WTC11 (cell line): ENCODE measurements at regions not wholly inside any gene's neighbourhood (a gene's known extent, or its start where the extent isn't known, plus 50 kb on each side); places are given as distances from the start of the nearest gene placed in this dataset.

ENCODE experiments used
- ATAC-seq: fragments of 200-7000 bp; cut with Tn5 transposase; 2 replicates; pipeline ENCODE4 v1.10.0; 2021; ENCODE audit warnings: mild to moderate bottlenecking, moderate library complexity
- CTCF ChIA-PET: fragments of 300-600 bp; sonication (Branson Sonifier 250); formaldehyde crosslinking; loops from one replicate; lab custom pipeline; 2021; ENCODE audit warnings: antibody characterized with exemption; lab: Charles Lee
- POLR2A ChIA-PET: fragments of 350-600 bp; sonication (Branson Sonifier 250); formaldehyde crosslinking; loops from one replicate; lab custom pipeline; 2021; ENCODE audit warnings: antibody characterized with exemption; lab: Charles Lee
- DNase-seq: peaks from one replicate; pipeline ENCODE4 v3.0.0; 2021; ENCODE audit warnings: low spot score
- H3K27ac Mint-ChIP-seq: 2 replicates; pipeline ENCODE4 v1.8.0; 2021; ENCODE audit warnings: mixed read lengths
- H3K27me3 Mint-ChIP-seq: 2 replicates; pipeline ENCODE4 v1.8.0; 2021; ENCODE audit warnings: low read depth, mild to moderate bottlenecking, moderate library complexity, mixed read lengths
- H3K36me3 Mint-ChIP-seq: 2 replicates; pipeline ENCODE4 v1.8.0; 2021; ENCODE audit warnings: mixed read lengths
- H3K4me1 Mint-ChIP-seq: 2 replicates; pipeline ENCODE4 v1.8.0; 2022; ENCODE audit warnings: mixed read lengths
- H3K4me3 Mint-ChIP-seq: 2 replicates; pipeline ENCODE4 v1.8.0; 2021; ENCODE audit warnings: mild to moderate bottlenecking, moderate library complexity, mixed read lengths
- H3K9me3 Mint-ChIP-seq: 2 replicates; pipeline ENCODE4 v1.8.0; 2021; ENCODE audit warnings: mixed read lengths
- CREB1 ChIP-seq: sonication (generic); formaldehyde crosslinking; IDR thresholded peaks from 2 replicates; pipeline ENCODE4 v1.8.0; 2023; ENCODE audit warnings: mild to moderate bottlenecking, missing genetic modification reagents
- ETV6 ChIP-seq: sonication (generic); formaldehyde crosslinking; IDR thresholded peaks from 2 replicates; pipeline ENCODE4 v1.8.1; 2022; ENCODE audit warnings: mild to moderate bottlenecking, missing genetic modification reagents
- GABPB1 ChIP-seq: sonication (generic); formaldehyde crosslinking; IDR thresholded peaks from 2 replicates; pipeline ENCODE4 v1.8.1; 2023; ENCODE audit warnings: mild to moderate bottlenecking, missing genetic modification reagents
- GRHL2 ChIP-seq: fragments of 250-450 bp; sonication (Bioruptor Pico); IDR thresholded peaks from 2 replicates; pipeline ENCODE4 v1.8.0; 2022; ENCODE audit warnings: mild to moderate bottlenecking, moderate library complexity; ENCODE audit not compliant: insufficient replicate concordance, severe bottlenecking
- KAT7 ChIP-seq: sonication (generic); formaldehyde crosslinking; IDR thresholded peaks from 2 replicates; pipeline ENCODE4 v1.8.1; 2023; ENCODE audit warnings: missing genetic modification reagents, mild to moderate bottlenecking, borderline replicate concordance
- MYBL2 ChIP-seq: sonication (generic); formaldehyde crosslinking; IDR thresholded peaks from 2 replicates; pipeline ENCODE4 v1.8.1; 2023; ENCODE audit warnings: mild to moderate bottlenecking, moderate library complexity, missing genetic modification reagents
- NFATC4 ChIP-seq: fragments of 250-450 bp; sonication (Bioruptor Pico); IDR thresholded peaks from 2 replicates; pipeline ENCODE4 v1.9.0; 2021; ENCODE audit warnings: mild to moderate bottlenecking
- NFE2L1 ChIP-seq: sonication (generic); formaldehyde crosslinking; IDR thresholded peaks from 2 replicates; pipeline ENCODE4 v1.8.1; 2023; ENCODE audit warnings: missing genetic modification reagents
- RELA ChIP-seq: sonication (generic); formaldehyde crosslinking; IDR thresholded peaks from 2 replicates; pipeline ENCODE4 v1.8.1; 2022; ENCODE audit warnings: missing genetic modification reagents, mild to moderate bottlenecking, borderline replicate concordance
- SMAD3 ChIP-seq: sonication (generic); formaldehyde crosslinking; IDR thresholded peaks from 2 replicates; pipeline ENCODE4 v1.8.0; 2022; ENCODE audit warnings: missing genetic modification reagents, mild to moderate bottlenecking, borderline replicate concordance
- SMAD4 ChIP-seq: sonication (generic); formaldehyde crosslinking; IDR thresholded peaks from 2 replicates; pipeline ENCODE4 v1.8.0; 2022; ENCODE audit warnings: mild to moderate bottlenecking, missing genetic modification reagents
- TP53 ChIP-seq: sonication (generic); formaldehyde crosslinking; IDR thresholded peaks from 2 replicates; pipeline ENCODE4 v1.8.1; 2023; ENCODE audit warnings: mild to moderate bottlenecking, missing genetic modification reagents
- ZNF423 ChIP-seq: fragments of 250-450 bp; sonication (Bioruptor Pico); IDR thresholded peaks from 2 replicates; pipeline ENCODE4 v2.1.2; 2022; ENCODE audit warnings: mild to moderate bottlenecking, moderate library complexity
- TF ChIP-seq, protein P1 (sequence below): sonication (generic); formaldehyde crosslinking; IDR thresholded peaks from 2 replicates; pipeline ENCODE4 v1.8.1; 2022; ENCODE audit warnings: mild to moderate bottlenecking, missing genetic modification reagents, moderate library complexity, borderline replicate concordance
- TF ChIP-seq, protein P2 (sequence below): sonication (generic); formaldehyde crosslinking; IDR thresholded peaks from 2 replicates; pipeline ENCODE4 v1.8.0; 2022; ENCODE audit warnings: mild to moderate bottlenecking, missing genetic modification reagents
- TF ChIP-seq, protein P3 (sequence below): fragments of 250-450 bp; sonication (Bioruptor Pico); IDR thresholded peaks from 2 replicates; pipeline ENCODE4 v2.1.2; 2022; ENCODE audit warnings: mild to moderate bottlenecking, moderate library complexity
- TF ChIP-seq, protein P4 (sequence below): sonication (generic); formaldehyde crosslinking; IDR thresholded peaks from 2 replicates; pipeline ENCODE4 v1.8.0; 2022; ENCODE audit warnings: mild to moderate bottlenecking, missing genetic modification reagents
- TF ChIP-seq, protein P5 (sequence below): sonication (generic); formaldehyde crosslinking; IDR thresholded peaks from 2 replicates; pipeline ENCODE4 v1.8.1; 2023; ENCODE audit warnings: mild to moderate bottlenecking, missing genetic modification reagents, borderline replicate concordance
- TF ChIP-seq, protein P6 (sequence below): fragments of 250-450 bp; sonication (Bioruptor Pico); IDR thresholded peaks from 2 replicates; pipeline ENCODE4 v1.9.0; 2021; ENCODE audit warnings: mild to moderate bottlenecking, borderline replicate concordance
- TF ChIP-seq, protein P7 (sequence below): sonication (generic); formaldehyde crosslinking; IDR thresholded peaks from 2 replicates; pipeline ENCODE4 v1.8.1; 2023; ENCODE audit warnings: mild to moderate bottlenecking, missing genetic modification reagents, moderate library complexity

DNA sequence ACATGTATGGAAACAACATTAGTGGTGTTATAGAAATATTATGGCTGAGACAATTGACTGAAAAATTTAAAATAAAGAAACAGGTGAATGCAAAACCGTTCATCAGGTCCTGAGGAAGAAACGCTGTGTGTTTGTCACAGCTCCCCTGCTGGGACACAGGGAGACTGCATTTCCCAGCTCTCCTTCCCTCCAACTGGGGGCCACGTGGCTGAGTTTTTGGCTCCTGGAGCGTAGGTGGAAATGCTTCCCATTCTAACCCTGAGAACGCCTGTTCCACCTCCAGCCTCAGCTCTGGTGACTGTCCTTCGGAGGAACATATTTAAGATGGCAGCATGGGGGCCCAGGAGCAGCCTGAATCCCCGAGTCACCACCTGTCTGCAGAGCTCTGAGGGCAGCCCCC lies 398.6 kb downstream of the BRD1 start (continued):
- TF ChIP-seq GABPB1 (CRISPR knock-in tag) (no peak), NFATC4 (CRISPR knock-in tag) (no peak)

DNA sequence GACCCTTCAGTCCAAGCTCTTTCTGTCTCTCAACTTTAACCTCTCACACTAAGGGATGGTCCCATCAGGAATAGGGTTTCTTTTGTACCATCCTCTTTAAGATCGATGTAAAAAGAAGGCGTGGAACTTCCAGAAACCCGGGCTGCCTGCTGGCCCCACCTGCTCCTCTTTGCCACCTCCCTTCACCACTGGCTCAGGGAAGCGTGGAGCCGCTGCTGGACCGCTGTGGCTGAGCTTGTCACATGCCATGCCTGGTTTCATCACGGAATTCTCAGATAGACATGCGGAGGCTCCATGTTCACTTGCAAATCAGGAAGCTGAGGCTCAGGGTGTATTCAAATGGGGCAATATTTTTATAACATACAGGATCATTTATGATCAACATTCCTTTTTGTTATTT lies 399.7 kb downstream of the BRD1 start:
- no peaks in the 10 kb centered on the region for H3K27me3 Mint-ChIP-seq

More for the DNA sequence above, 399.7 kb downstream of the BRD1 start:
- H3K9me3 Mint-ChIP-seq = no peaks in the 10 kb centered on the region
- H3K4me3 Mint-ChIP-seq = no peak overlapping the region
- no peak overlapping the region for H3K27ac Mint-ChIP-seq
- CTCF ChIA-PET = interaction anchor here (0.6 to 2.6 kb wide), 2 partner anchors 122 to 204 kb away, joined by 3 to 13 read pairs; no protein-coding TSS in a partner anchor
- DNase-seq (no peak), ATAC-seq (no peak)
- POLR2A ChIA-PET = no interaction called here
- no peak for TF ChIP-seq TP53 (CRISPR knock-in tag)
- TF ChIP-seq, protein P1, sequence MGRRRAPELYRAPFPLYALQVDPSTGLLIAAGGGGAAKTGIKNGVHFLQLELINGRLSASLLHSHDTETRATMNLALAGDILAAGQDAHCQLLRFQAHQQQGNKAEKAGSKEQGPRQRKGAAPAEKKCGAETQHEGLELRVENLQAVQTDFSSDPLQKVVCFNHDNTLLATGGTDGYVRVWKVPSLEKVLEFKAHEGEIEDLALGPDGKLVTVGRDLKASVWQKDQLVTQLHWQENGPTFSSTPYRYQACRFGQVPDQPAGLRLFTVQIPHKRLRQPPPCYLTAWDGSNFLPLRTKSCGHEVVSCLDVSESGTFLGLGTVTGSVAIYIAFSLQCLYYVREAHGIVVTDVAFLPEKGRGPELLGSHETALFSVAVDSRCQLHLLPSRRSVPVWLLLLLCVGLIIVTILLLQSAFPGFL = no peak
- no peak for TF ChIP-seq GRHL2 (CRISPR knock-in tag)
- TF ChIP-seq, protein P2, sequence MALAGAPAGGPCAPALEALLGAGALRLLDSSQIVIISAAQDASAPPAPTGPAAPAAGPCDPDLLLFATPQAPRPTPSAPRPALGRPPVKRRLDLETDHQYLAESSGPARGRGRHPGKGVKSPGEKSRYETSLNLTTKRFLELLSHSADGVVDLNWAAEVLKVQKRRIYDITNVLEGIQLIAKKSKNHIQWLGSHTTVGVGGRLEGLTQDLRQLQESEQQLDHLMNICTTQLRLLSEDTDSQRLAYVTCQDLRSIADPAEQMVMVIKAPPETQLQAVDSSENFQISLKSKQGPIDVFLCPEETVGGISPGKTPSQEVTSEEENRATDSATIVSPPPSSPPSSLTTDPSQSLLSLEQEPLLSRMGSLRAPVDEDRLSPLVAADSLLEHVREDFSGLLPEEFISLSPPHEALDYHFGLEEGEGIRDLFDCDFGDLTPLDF = no peak
- no peak for TF ChIP-seq RELA (CRISPR knock-in tag)
- no peak for TF ChIP-seq KAT7
- no peak for TF ChIP-seq CREB1 (CRISPR knock-in tag)
- TF ChIP-seq NFE2L1 = no peak
- TF ChIP-seq, protein P3, sequence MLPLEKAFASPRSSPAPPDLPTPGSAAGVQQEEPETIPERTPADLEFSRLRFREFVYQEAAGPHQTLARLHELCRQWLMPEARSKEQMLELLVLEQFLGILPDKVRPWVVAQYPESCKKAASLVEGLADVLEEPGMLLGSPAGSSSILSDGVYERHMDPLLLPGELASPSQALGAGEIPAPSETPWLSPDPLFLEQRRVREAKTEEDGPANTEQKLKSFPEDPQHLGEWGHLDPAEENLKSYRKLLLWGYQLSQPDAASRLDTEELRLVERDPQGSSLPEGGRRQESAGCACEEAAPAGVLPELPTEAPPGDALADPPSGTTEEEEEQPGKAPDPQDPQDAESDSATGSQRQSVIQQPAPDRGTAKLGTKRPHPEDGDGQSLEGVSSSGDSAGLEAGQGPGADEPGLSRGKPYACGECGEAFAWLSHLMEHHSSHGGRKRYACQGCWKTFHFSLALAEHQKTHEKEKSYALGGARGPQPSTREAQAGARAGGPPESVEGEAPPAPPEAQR (CRISPR knock-in tag) = no peak
- TF ChIP-seq, protein P4, sequence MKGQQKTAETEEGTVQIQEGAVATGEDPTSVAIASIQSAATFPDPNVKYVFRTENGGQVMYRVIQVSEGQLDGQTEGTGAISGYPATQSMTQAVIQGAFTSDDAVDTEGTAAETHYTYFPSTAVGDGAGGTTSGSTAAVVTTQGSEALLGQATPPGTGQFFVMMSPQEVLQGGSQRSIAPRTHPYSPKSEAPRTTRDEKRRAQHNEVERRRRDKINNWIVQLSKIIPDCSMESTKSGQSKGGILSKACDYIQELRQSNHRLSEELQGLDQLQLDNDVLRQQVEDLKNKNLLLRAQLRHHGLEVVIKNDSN = no peak
- no peak for TF ChIP-seq MYBL2 (CRISPR knock-in tag)
- no peak for TF ChIP-seq SMAD4
- TF ChIP-seq, protein P5, sequence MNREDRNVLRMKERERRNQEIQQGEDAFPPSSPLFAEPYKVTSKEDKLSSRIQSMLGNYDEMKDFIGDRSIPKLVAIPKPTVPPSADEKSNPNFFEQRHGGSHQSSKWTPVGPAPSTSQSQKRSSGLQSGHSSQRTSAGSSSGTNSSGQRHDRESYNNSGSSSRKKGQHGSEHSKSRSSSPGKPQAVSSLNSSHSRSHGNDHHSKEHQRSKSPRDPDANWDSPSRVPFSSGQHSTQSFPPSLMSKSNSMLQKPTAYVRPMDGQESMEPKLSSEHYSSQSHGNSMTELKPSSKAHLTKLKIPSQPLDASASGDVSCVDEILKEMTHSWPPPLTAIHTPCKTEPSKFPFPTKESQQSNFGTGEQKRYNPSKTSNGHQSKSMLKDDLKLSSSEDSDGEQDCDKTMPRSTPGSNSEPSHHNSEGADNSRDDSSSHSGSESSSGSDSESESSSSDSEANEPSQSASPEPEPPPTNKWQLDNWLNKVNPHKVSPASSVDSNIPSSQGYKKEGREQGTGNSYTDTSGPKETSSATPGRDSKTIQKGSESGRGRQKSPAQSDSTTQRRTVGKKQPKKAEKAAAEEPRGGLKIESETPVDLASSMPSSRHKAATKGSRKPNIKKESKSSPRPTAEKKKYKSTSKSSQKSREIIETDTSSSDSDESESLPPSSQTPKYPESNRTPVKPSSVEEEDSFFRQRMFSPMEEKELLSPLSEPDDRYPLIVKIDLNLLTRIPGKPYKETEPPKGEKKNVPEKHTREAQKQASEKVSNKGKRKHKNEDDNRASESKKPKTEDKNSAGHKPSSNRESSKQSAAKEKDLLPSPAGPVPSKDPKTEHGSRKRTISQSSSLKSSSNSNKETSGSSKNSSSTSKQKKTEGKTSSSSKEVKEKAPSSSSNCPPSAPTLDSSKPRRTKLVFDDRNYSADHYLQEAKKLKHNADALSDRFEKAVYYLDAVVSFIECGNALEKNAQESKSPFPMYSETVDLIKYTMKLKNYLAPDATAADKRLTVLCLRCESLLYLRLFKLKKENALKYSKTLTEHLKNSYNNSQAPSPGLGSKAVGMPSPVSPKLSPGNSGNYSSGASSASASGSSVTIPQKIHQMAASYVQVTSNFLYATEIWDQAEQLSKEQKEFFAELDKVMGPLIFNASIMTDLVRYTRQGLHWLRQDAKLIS (CRISPR knock-in tag) = no peak
- TF ChIP-seq, protein P6, sequence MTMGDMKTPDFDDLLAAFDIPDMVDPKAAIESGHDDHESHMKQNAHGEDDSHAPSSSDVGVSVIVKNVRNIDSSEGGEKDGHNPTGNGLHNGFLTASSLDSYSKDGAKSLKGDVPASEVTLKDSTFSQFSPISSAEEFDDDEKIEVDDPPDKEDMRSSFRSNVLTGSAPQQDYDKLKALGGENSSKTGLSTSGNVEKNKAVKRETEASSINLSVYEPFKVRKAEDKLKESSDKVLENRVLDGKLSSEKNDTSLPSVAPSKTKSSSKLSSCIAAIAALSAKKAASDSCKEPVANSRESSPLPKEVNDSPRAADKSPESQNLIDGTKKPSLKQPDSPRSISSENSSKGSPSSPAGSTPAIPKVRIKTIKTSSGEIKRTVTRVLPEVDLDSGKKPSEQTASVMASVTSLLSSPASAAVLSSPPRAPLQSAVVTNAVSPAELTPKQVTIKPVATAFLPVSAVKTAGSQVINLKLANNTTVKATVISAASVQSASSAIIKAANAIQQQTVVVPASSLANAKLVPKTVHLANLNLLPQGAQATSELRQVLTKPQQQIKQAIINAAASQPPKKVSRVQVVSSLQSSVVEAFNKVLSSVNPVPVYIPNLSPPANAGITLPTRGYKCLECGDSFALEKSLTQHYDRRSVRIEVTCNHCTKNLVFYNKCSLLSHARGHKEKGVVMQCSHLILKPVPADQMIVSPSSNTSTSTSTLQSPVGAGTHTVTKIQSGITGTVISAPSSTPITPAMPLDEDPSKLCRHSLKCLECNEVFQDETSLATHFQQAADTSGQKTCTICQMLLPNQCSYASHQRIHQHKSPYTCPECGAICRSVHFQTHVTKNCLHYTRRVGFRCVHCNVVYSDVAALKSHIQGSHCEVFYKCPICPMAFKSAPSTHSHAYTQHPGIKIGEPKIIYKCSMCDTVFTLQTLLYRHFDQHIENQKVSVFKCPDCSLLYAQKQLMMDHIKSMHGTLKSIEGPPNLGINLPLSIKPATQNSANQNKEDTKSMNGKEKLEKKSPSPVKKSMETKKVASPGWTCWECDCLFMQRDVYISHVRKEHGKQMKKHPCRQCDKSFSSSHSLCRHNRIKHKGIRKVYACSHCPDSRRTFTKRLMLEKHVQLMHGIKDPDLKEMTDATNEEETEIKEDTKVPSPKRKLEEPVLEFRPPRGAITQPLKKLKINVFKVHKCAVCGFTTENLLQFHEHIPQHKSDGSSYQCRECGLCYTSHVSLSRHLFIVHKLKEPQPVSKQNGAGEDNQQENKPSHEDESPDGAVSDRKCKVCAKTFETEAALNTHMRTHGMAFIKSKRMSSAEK = no peak
- no peak for TF ChIP-seq ETV6 (CRISPR knock-in tag)
- TF ChIP-seq, protein P7, sequence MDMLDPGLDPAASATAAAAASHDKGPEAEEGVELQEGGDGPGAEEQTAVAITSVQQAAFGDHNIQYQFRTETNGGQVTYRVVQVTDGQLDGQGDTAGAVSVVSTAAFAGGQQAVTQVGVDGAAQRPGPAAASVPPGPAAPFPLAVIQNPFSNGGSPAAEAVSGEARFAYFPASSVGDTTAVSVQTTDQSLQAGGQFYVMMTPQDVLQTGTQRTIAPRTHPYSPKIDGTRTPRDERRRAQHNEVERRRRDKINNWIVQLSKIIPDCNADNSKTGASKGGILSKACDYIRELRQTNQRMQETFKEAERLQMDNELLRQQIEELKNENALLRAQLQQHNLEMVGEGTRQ (CRISPR knock-in tag) = no peak
- TF ChIP-seq ZNF423 (CRISPR knock-in tag) = no peak
- TF ChIP-seq SMAD3 (CRISPR knock-in tag) = no peak
- TF ChIP-seq, all 79 proteins: peak for 0
- no peaks in the 10 kb centered on the region for H3K4me1 Mint-ChIP-seq
- no peaks in the 10 kb centered on the region for H3K36me3 Mint-ChIP-seq
